ENCODE measurements at regions not wholly inside any gene's neighbourhood (a gene's known extent, or its start where the extent isn't known, plus 50 kb on each side); places are given as distances from the start of the nearest gene placed in this dataset.

GRCh38 chr6:26197933-26198721 is 110.9 kb downstream of the HFE start:
- DNase-seq (ENCODE audit: low read depth), result peak; percentile 35

- no peak for DNase-seq (ENCODE audit: low read depth)
Measured at GRCh38 chr6:26198722-26199056, 111.5 kb downstream of the HFE start.

- DNase-seq (ENCODE audit: low read depth), result peak; percentile 97
Measured at GRCh38 chr6:26199057-26199772, 112.0 kb downstream of the HFE start.

GRCh38 chr6:26199773-26200764 is 112.8 kb downstream of the HFE start:
- DNase-seq (ENCODE audit: low read depth), result peak; percentile 65

- no peak for DNase-seq (ENCODE audit: low read depth)
Measured at GRCh38 chr6:26200918-26201721, 113.9 kb downstream of the HFE start.

GRCh38 chr6:26202201-26202611 is 115.0 kb downstream of the HFE start:
- DNase-seq (ENCODE audit: low read depth), result no peak

GRCh38 chr6:26202811-26203583 is 115.8 kb downstream of the HFE start:
- no peak for DNase-seq (ENCODE audit: low read depth)

- DNase-seq (ENCODE audit: low read depth), result peak; percentile 99
Measured at GRCh38 chr6:26204332-26205160, 117.3 kb downstream of the HFE start.

GRCh38 chr6:26205161-26205624 is 118.0 kb downstream of the HFE start:
- peak; percentile 92 for DNase-seq (ENCODE audit: low read depth)

- peak; percentile 87 for DNase-seq (ENCODE audit: low read depth)
Measured at GRCh38 chr6:26205625-26206574, 118.7 kb downstream of the HFE start.

GRCh38 chr6:26206868-26207801 is 119.9 kb downstream of the HFE start:
- DNase-seq (ENCODE audit: low read depth), result no peak

GRCh38 chr6:26211963-26212362 is 124.7 kb downstream of the HFE start:
- DNase-seq (ENCODE audit: low read depth), result no peak

- DNase-seq (ENCODE audit: low read depth), result no peak
Measured at GRCh38 chr6:26213334-26214075, 126.3 kb downstream of the HFE start.

GRCh38 chr6:26214803-26215584 is 127.8 kb downstream of the HFE start:
- DNase-seq (ENCODE audit: low read depth), result no peak

- DNase-seq (ENCODE audit: low read depth), result peak; percentile 25
Measured at GRCh38 chr6:26215585-26216358, 128.5 kb downstream of the HFE start.
